HFF-Myc (cell line): ENCODE measurements at regions not wholly inside any gene's neighbourhood (a gene's known extent, or its start where the extent isn't known, plus 50 kb on each side); places are given as distances from the start of the nearest gene placed in this dataset.

ENCODE experiments used
- DNase-seq: peaks from one replicate; pipeline ENCODE4 v3.0.0-alpha.2; 2011; ENCODE audit warnings: low read depth; ENCODE audit errors: extremely low read depth
- H3K4me3 ChIP-seq: replicated peaks from 2 replicates; pipeline ENCODE4 v1.5.1; 2011; ENCODE audit warnings: low read depth, mild to moderate bottlenecking, control low read depth, low read length
- TF ChIP-seq, protein P1 (sequence below): IDR thresholded peaks from 2 replicates; pipeline ENCODE4 v1.5.1; 2012; ENCODE audit warnings: mild to moderate bottlenecking, low read depth, low read length, control low read depth; ENCODE audit errors: missing control alignments

DNA sequence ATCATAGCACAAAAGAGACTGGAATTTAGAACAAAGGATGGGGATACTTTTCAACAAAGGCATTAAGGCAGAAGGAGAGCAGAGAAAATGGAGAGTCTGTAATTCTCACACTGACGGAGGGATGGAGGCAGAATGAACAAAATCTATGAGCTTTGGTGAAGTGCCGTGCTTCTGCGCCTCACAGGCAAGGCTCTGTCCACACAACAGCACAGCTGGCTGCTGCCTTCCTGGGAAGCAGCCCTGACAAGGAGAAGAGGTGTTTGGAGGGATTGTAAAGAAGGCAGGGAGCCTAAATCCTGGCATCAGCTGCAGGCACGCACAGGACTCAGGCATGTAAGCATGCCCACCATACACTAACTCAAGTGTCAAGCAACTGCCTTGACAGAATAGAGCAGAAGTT lies 485.2 kb upstream of the KIF2A start:
- TF ChIP-seq, protein P1, sequence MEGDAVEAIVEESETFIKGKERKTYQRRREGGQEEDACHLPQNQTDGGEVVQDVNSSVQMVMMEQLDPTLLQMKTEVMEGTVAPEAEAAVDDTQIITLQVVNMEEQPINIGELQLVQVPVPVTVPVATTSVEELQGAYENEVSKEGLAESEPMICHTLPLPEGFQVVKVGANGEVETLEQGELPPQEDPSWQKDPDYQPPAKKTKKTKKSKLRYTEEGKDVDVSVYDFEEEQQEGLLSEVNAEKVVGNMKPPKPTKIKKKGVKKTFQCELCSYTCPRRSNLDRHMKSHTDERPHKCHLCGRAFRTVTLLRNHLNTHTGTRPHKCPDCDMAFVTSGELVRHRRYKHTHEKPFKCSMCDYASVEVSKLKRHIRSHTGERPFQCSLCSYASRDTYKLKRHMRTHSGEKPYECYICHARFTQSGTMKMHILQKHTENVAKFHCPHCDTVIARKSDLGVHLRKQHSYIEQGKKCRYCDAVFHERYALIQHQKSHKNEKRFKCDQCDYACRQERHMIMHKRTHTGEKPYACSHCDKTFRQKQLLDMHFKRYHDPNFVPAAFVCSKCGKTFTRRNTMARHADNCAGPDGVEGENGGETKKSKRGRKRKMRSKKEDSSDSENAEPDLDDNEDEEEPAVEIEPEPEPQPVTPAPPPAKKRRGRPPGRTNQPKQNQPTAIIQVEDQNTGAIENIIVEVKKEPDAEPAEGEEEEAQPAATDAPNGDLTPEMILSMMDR, result no peak
- no peak overlapping the region for H3K4me3 ChIP-seq
- no peak for DNase-seq

DNA sequence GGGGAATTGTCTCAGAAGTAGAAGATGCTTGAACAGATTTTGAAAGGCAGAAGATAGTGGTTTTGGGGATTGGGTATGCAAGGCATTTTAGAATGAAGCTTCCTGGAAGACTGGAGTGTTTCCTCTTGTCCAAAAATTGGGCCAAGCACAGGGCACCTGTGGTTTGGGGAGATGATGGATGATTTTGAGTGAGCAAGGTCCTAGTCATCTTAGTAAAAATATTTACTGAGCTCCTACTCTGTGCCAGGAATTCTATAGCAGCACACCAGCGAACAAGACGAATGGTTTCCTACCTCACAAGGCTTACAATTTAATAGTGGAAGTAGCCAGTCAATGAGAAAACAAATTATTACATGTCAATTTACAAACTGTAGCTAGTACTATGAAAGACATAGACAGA lies 484.4 kb upstream of the KIF2A start:
- no peak overlapping the region for H3K4me3 ChIP-seq
- DNase-seq, result no peak
- TF ChIP-seq, protein P1, result no peak

DNA sequence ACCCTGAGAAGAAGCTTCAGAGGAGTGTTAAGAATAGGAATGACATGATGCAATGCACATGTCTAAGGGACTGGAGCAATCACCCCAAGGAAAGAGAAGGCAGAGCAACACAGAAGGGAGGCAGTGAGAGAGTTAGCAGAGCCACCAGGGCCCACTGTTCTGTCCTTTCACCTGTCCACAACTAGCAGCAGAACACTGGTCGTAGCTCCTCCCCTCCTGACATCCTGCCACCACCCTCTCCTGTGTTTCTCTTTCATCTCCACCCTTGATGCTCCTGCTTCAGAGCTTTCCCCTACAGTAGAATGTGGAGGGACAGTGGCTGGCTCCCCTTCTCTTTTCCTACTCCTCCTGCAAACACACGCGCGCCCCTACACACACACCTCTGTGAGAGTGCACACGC lies 483.4 kb upstream of the KIF2A start:
- H3K4me3 ChIP-seq, result no peak overlapping the region
- TF ChIP-seq, protein P1, result no peak
- no peak for DNase-seq

DNA sequence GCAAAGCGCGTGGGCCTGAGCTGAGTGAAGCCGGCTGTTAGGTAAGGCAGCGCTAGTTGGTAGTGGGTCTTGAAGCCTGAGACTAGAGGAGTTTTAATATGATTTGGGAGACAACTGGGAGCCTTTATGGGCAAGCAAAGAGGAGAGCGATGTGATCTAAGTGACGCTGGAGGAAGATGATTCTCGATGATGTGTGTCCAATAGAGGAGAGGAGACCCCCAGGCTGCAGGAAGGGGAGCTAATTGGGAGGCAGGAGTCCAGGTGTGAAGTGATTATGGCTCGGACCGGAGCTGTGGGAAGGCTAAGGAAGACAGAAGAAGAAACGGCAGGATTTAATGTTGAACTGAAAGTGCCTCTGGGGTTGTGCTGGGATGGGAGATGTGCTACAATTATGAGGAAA lies 482.9 kb upstream of the KIF2A start:
- no peak for DNase-seq
- TF ChIP-seq, protein P1, result no peak
- no peak overlapping the region for H3K4me3 ChIP-seq

DNA sequence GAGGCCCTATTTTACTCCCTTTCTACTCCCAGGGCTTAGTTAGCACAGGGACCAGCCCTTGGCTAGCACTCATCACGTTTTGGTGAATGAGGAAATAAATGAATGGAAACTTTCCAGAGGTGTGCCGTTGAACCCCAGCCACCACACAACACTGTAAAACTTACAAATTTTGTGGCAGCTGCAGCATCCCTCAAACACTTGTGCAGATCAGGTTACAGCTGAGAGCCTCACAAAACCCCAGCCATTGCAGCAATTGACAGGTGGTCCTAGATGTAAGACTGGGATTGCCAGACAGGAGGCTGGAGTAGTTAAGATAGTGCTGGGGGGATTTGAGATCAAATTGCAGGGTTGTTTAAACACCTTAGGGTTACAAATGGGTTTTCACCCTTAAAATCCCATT lies 482.2 kb upstream of the KIF2A start:
- no peak for DNase-seq
- TF ChIP-seq, protein P1, result no peak
- no peak overlapping the region for H3K4me3 ChIP-seq

DNA sequence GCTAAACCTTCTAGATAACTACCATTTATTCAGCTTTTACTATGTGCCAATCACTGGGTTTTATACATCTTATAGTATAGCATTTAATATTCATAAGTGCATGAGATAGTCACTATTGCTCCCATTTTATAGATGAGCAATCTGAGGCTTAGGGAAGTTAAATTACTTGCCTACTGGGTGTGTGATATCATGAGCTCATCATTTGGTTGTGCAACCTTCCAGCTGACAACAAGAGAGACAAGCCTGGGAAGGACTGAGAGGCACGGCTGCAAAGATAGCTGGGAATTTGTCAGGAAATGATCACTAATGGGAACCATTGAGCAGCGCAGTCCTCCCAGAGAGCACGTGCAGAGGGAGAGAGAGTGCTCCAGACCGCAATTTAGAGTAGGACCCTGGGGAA lies 481.6 kb upstream of the KIF2A start:
- TF ChIP-seq, protein P1, result no peak
- DNase-seq, result no peak
- no peak overlapping the region for H3K4me3 ChIP-seq

DNA sequence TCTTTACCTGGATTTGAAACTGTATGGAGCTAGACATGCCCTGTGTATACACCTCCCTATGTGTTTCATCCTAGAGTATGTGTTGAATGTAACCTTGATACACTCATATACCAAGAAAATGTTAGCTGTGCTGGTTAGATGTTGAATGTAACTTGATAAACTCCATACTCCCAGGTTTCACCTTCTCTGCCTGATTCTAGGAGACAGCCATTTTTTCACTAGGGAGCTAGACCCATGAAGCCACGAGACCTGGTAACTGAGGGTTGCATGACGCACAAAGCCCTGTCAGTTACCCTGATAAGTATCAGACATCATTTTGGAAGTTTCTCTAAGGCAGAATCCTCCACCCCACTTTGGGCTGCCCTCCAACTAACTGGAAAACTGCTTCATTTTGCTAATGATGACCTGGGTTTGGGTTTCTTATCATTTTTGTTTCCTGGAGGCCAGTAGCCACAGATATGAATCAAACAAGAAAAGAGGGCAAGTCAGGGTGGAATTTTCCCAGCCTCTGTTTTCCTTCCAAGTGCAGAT lies 478.5 kb upstream of the KIF2A start:
- DNase-seq, result no peak
- H3K4me3 ChIP-seq, result no peak overlapping the region
- TF ChIP-seq, protein P1, result no peak
